Neural cell (in vitro differentiated cells): ENCODE measurements at regions not wholly inside any gene's neighbourhood (a gene's known extent, or its start where the extent isn't known, plus 50 kb on each side); places are given as distances from the start of the nearest gene placed in this dataset.

Source experiments
- H2AFZ ChIP-seq: fragments of 200-600, 300-800 bp; sonication (generic), shearing (Covaris generic); 2 replicates; pipeline ENCODE4 v1.6.0; 2014; ENCODE audit warnings: low read depth, mild to moderate bottlenecking, antibody characterized with exemption, low read length, moderate library complexity
- H3F3A ChIP-seq: fragments of 200-600 bp; shearing (Covaris generic); 2 replicates; pipeline ENCODE4 v1.6.1; 2016; ENCODE audit warnings: mild to moderate bottlenecking, moderate library complexity, mixed read lengths, antibody characterized with exemption, low read length; ENCODE audit not compliant: insufficient read depth, poor library complexity, severe bottlenecking
- H3K27ac ChIP-seq: fragments of 200-600, 300-800 bp; sonication (generic), shearing (Covaris generic); 2 replicates; pipeline ENCODE4 v1.5.1; 2014; ENCODE audit warnings: mild to moderate bottlenecking, low read length, moderate library complexity
- H3K27me3 ChIP-seq: fragments of 300-800, 200-600 bp; sonication (generic), shearing (Covaris generic); 2 replicates; pipeline ENCODE4 v1.6.0; 2014; ENCODE audit warnings: mild to moderate bottlenecking, low read depth, low read length, moderate library complexity; ENCODE audit not compliant: insufficient read depth
- H3K36me3 ChIP-seq: fragments of 300-800, 200-600 bp; sonication (generic), shearing (Covaris generic); 2 replicates; pipeline ENCODE4 v1.5.1; 2014; ENCODE audit warnings: mild to moderate bottlenecking, antibody characterized with exemption, low read length, moderate library complexity; ENCODE audit not compliant: insufficient read depth
- H3K4me2 ChIP-seq: fragments of 300-800, 200-600 bp; sonication (generic), shearing (Covaris generic); 2 replicates; pipeline ENCODE4 v1.6.0; 2014; ENCODE audit warnings: mild to moderate bottlenecking, low read length
- H3K4me3 ChIP-seq: fragments of 300-800, 200-600 bp; sonication (generic), shearing (Covaris generic); 2 replicates; pipeline ENCODE4 v1.5.1; 2014; ENCODE audit warnings: mild to moderate bottlenecking, low read length, moderate library complexity
- H3K79me2 ChIP-seq: fragments of 200-600 bp; shearing (Covaris generic); replicated peaks from 2 replicates; pipeline ENCODE4 v1.6.0; 2014; ENCODE audit warnings: mild to moderate bottlenecking, low read length, moderate library complexity; ENCODE audit not compliant: insufficient read depth
- H3K9ac ChIP-seq: fragments of 300-800, 200-600 bp; sonication (generic), shearing (Covaris generic); 2 replicates; pipeline ENCODE4 v1.6.1; 2016; ENCODE audit warnings: mild to moderate bottlenecking, low read length, mixed read lengths
- H3K9me2 ChIP-seq: fragments of 200-600 bp; shearing (Covaris generic); 2 replicates; pipeline ENCODE4 v1.6.1; 2016; ENCODE audit warnings: mild to moderate bottlenecking, low read length, mixed read lengths; ENCODE audit not compliant: insufficient read depth
- H3K9me3 ChIP-seq: fragments of 200-600, 300-800 bp; sonication (generic), shearing (Covaris generic); 2 replicates; pipeline ENCODE4 v1.6.1; 2016; ENCODE audit warnings: mild to moderate bottlenecking, mixed run types, low read length, moderate library complexity, mixed read lengths
- H4K20me1 ChIP-seq: fragments of 200-600 bp; shearing (Covaris generic); 2 replicates; pipeline ENCODE4 v1.6.1; 2016; ENCODE audit warnings: mild to moderate bottlenecking, mixed run types; ENCODE audit not compliant: insufficient read depth
- EP300 ChIP-seq: fragments of 450-650 bp; conservative IDR thresholded peaks from 2 replicates; pipeline ENCODE4 v1.6.1; 2014; ENCODE audit warnings: antibody characterized with exemption, mild to moderate bottlenecking, moderate library complexity; ENCODE audit not compliant: poor library complexity, severe bottlenecking
- EZH2 ChIP-seq: fragments of 200-600, 300-800 bp; shearing (Covaris generic), sonication (generic); IDR thresholded peaks from 2 replicates; pipeline ENCODE4 v1.6.1; 2014; ENCODE audit warnings: antibody characterized with exemption, low read length, borderline replicate concordance, mild to moderate bottlenecking; ENCODE audit not compliant: insufficient read depth, poor library complexity, severe bottlenecking
- MXI1 ChIP-seq: fragments of 450-650 bp; conservative IDR thresholded peaks from 2 replicates; pipeline ENCODE4 v1.6.1; 2014; ENCODE audit warnings: antibody characterized with exemption, mild to moderate bottlenecking; ENCODE audit not compliant: poor library complexity, severe bottlenecking
- POLR2AphosphoS5 ChIP-seq: IDR thresholded peaks from 2 replicates; pipeline ENCODE4 v1.6.1; 2012
- RAD21 ChIP-seq: fragments of 450-650 bp; conservative IDR thresholded peaks from 2 replicates; pipeline ENCODE4 v1.6.1; 2014; ENCODE audit warnings: antibody characterized with exemption, mild to moderate bottlenecking, moderate library complexity
- SMC3 ChIP-seq: fragments of 450-650 bp; conservative IDR thresholded peaks from 2 replicates; pipeline ENCODE4 v1.6.1; 2014; ENCODE audit warnings: antibody characterized with exemption, mild to moderate bottlenecking, moderate library complexity; ENCODE audit not compliant: poor library complexity
- TAF1 ChIP-seq: IDR thresholded peaks from 2 replicates; pipeline ENCODE4 v1.6.1; 2012; ENCODE audit warnings: low read depth
- TF ChIP-seq, protein P1 (sequence below): fragments of 450-650 bp; IDR thresholded peaks from 2 replicates; pipeline ENCODE4 v1.5.1; 2014; ENCODE audit warnings: antibody characterized with exemption, mild to moderate bottlenecking, moderate library complexity; ENCODE audit not compliant: poor library complexity, severe bottlenecking
- TF ChIP-seq, protein P2 (sequence below): IDR thresholded peaks from 2 replicates; pipeline ENCODE4 v1.6.1; 2012; ENCODE audit warnings: borderline replicate concordance

DNA sequence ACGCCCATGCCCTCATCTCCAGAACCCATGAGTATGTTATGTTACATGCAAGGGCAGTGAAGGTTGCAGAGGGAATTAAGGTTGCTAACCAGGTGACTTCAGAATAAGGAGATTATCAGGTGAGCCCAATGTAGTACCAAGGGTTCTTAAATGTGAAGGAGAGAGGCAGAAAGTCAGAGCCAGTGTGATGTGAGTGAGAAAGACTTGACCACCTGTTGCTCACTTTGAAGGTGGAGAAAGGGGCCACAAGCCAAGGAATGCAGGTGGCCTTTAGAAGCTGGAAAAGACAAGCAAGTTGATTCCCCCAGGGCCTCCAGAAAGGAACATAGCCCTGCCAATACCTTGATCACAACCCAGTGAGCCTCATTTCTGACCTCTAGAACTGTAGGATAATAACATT is 84.7 kb upstream of the CLDN14 start:
- no peak overlapping the region for H2AFZ ChIP-seq
- no peak overlapping the region for H3K4me3 ChIP-seq
- H3K79me2 ChIP-seq, result no peaks in the 10 kb centered on the region
- H3K27me3 ChIP-seq, result no peaks in the 10 kb centered on the region
- H3K27ac ChIP-seq, result no peak overlapping the region
- no peak overlapping the region for H3K4me2 ChIP-seq
- H4K20me1 ChIP-seq, result no peaks in the 10 kb centered on the region
- H3K9me3 ChIP-seq, result no peaks in the 10 kb centered on the region
- H3K9ac ChIP-seq, result no peak overlapping the region
- no peak for TF ChIP-seq TAF1
- no peak for TF ChIP-seq SMC3
- TF ChIP-seq, protein P1, sequence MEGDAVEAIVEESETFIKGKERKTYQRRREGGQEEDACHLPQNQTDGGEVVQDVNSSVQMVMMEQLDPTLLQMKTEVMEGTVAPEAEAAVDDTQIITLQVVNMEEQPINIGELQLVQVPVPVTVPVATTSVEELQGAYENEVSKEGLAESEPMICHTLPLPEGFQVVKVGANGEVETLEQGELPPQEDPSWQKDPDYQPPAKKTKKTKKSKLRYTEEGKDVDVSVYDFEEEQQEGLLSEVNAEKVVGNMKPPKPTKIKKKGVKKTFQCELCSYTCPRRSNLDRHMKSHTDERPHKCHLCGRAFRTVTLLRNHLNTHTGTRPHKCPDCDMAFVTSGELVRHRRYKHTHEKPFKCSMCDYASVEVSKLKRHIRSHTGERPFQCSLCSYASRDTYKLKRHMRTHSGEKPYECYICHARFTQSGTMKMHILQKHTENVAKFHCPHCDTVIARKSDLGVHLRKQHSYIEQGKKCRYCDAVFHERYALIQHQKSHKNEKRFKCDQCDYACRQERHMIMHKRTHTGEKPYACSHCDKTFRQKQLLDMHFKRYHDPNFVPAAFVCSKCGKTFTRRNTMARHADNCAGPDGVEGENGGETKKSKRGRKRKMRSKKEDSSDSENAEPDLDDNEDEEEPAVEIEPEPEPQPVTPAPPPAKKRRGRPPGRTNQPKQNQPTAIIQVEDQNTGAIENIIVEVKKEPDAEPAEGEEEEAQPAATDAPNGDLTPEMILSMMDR, result no peak
- TF ChIP-seq, protein P2, sequence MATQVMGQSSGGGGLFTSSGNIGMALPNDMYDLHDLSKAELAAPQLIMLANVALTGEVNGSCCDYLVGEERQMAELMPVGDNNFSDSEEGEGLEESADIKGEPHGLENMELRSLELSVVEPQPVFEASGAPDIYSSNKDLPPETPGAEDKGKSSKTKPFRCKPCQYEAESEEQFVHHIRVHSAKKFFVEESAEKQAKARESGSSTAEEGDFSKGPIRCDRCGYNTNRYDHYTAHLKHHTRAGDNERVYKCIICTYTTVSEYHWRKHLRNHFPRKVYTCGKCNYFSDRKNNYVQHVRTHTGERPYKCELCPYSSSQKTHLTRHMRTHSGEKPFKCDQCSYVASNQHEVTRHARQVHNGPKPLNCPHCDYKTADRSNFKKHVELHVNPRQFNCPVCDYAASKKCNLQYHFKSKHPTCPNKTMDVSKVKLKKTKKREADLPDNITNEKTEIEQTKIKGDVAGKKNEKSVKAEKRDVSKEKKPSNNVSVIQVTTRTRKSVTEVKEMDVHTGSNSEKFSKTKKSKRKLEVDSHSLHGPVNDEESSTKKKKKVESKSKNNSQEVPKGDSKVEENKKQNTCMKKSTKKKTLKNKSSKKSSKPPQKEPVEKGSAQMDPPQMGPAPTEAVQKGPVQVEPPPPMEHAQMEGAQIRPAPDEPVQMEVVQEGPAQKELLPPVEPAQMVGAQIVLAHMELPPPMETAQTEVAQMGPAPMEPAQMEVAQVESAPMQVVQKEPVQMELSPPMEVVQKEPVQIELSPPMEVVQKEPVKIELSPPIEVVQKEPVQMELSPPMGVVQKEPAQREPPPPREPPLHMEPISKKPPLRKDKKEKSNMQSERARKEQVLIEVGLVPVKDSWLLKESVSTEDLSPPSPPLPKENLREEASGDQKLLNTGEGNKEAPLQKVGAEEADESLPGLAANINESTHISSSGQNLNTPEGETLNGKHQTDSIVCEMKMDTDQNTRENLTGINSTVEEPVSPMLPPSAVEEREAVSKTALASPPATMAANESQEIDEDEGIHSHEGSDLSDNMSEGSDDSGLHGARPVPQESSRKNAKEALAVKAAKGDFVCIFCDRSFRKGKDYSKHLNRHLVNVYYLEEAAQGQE, result no peak
- no peak for TF ChIP-seq POLR2AphosphoS5
- no peak for TF ChIP-seq EZH2
- no peak for TF ChIP-seq EP300
- TF ChIP-seq MXI1, result no peak
- TF ChIP-seq RAD21, result no peak
- no peaks in the 10 kb centered on the region for H3K9me2 ChIP-seq
- no peaks in the 10 kb centered on the region for H3F3A ChIP-seq
- H3K36me3 ChIP-seq, result no peaks in the 10 kb centered on the region

DNA sequence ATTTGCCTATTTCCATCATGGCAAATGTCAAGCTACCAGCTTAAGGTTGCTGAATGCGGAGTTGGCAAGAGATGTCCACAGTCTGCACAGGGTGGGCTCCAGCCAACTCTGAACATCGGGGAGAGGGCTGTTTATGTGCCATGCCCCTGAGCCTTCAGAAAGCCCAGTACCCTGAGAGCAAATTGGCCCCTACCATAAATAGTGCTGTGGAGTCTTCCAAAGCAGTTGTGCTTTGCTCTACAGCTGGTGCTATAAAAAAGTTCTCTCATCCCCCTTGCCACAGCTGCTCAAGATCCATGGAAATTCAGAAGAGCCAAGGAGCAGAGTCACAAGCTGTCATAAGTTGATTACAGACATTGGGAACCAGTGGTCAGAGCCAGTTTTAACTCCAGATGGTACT is 85.6 kb upstream of the CLDN14 start:
- Histone ChIP-seq H3K79me2 (no peaks in the 10 kb centered on the region), H3K27me3 (no peaks in the 10 kb centered on the region), H3K4me2 (no peak overlapping the region), H3K27ac (no peak overlapping the region), H3K9me2 (no peaks in the 10 kb centered on the region), H2AFZ (no peak overlapping the region), H3K9ac (no peak overlapping the region), H3K9me3 (no peaks in the 10 kb centered on the region), H3F3A (no peaks in the 10 kb centered on the region), H3K4me3 (no peak overlapping the region), H4K20me1 (no peaks in the 10 kb centered on the region), H3K36me3 (no peaks in the 10 kb centered on the region)
- TF ChIP-seq RAD21 (no peak), EZH2 (no peak), EP300 (no peak), SMC3 (no peak), POLR2AphosphoS5 (no peak), TAF1 (no peak), MXI1 (no peak)
- TF ChIP-seq, protein P2, result no peak
- TF ChIP-seq, protein P1, result no peak
